Forelimb muscle (tissue), 1 donor: ENCODE measurements at regions not wholly inside any gene's neighbourhood (a gene's known extent, or its start where the extent isn't known, plus 50 kb on each side); places are given as distances from the start of the nearest gene placed in this dataset.
"Not testable (repeated sequence)": the region's sequence is repeated elsewhere in the genome, so short reads cannot be mapped to it uniquely, and the experiment has no call there.

Experiments
- DNase-seq: peaks from one replicate; pipeline ENCODE4 v3.0.0-alpha.2; 2013; ENCODE audit warnings: low read depth

DNA sequence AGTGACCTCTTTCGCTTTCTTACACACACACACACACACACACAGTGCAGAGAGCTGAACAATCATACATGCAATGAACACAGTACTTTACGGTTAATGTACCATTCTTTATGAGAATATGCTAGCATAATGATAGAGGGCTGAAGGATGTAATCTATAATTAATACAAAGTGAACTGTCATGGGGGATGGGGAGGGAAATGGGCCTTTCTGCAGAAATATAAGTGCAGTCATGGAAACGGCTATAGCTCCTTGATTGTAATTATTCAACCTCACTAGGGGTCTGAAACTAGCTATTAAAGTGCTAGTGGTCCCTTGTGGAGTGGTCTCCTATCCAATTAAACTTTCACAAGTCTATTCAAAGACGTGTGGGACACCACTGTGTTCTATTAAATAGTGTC, 443.2 kb upstream of the FOXG1 start:
- DNase-seq: no peak

DNA sequence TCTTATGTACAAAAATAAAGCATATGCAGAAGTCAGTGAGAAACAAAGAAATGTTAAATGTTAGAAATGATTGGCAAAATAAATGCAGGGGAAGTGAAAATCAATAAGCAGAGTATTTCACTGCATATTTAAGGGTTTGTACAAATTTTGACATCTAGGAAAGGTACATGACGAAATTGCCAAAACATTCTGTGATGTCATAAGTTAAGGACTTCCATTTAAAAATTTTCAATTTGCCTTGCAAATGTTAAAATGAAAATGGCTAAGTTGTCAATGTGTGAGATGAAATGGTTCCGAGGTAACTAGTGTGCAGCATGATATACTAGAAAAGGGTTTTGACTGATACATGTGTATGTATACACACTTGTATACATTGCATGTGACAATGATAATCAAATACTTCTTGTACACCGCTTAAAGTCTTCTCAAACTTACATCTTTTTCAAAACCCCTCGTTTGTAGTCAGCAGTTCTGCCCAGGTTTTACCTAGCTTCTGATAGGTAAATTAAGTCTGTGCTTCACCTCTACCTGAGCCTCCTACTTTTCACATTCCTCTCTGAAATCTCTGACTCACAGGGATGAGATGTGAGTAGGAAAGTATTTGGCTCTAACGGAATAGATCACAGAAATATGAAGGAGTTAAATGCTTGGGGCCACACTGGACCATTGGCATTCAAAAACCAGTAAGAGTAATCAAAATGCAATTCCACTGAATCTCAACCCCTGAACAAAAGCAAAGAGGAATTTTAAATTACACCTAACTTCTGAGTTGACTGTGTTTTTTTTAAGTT, 442.4 kb upstream of the FOXG1 start:
- DNase-seq: no peak

DNA sequence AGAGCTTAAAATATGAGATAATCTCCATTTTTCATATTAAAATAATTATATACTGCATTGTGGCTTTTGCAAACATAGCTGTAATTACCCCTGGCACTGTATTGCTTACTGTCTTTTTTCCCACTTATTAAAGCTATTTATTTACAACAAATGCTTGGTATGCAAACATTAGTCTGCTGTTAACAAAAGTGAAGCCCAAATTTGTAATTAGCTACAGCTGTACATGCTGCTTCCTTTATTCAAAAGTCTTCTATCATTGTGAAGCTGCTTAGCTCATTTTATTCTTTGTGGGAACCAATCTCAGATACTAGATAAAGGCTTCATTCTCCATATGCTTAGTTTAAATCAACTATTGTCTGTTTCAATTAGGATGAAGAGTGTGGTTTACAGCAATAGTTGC, 425.8 kb upstream of the FOXG1 start:
- no peak for DNase-seq

- DNase-seq: no peak
These were observed 422.2 kb upstream of the FOXG1 start for GRCh38 chr14:28344381-28344780.

- DNase-seq: no peak
These were observed 417.8 kb upstream of the FOXG1 start for GRCh38 chr14:28348797-28349196.

DNA sequence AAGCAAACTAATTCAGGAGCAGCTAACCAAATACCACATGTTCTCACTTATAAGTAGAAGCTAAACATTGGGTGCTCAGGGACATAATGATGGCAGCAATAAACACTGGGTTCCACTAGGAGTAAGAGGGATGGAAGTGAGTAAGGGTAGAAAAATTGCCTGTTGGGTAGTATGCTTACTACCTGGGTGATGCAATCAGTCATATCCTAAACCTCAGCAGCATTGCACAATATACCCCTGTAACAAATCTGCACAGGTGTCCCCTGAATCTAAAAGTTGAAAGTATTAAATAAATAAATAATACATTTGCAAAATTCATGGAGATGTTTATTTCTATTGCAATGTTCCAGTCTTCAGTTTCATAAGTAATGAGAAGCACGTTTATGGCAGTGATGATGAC, 409.8 kb upstream of the FOXG1 start:
- DNase-seq: no peak

- no peak for DNase-seq
These were observed 405.1 kb upstream of the FOXG1 start for GRCh38 chr14:28361486-28361885.

DNA sequence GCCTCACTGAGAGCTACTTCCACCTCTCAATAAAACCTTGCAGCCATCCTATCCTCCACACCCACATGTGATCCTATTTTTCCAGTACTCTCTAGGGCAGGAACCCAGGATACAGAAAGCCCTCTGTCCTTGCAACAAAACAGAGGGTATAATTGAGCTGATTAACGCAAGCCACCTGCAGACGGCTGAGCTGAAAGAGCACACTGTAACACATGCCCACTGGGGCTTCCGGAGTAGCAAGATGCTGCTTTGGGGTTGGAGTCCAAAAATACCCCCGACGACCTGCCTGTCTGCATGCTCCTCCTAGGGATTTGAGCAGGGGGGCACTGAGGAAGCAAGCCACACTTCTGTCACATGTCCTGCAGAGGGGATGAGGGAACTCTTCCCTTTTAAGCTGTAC, 401.1 kb upstream of the FOXG1 start:
- DNase-seq: no peak

- DNase-seq: no peak
These were observed 392.9 kb upstream of the FOXG1 start for GRCh38 chr14:28373721-28374120.

DNA sequence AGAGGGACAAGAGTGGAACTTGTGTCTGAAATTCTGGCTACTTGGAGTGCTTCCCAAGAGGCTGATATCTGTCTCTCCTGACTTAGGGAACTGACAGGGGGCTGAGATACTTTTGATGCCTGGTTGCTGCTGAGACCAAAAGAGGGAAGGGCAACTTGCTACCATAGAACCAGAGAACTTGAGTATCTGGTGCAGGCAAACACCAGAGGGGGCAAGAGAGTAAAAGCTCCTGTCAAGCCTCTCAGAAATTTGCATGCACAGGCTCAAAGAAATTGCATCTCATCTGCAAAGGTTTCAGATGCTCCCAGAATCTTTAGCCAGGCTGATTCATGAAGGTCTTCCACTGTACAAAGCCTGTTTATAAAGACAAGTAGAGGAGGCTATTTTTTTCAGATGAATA, 391.3 kb upstream of the FOXG1 start:
- no peak for DNase-seq

DNA sequence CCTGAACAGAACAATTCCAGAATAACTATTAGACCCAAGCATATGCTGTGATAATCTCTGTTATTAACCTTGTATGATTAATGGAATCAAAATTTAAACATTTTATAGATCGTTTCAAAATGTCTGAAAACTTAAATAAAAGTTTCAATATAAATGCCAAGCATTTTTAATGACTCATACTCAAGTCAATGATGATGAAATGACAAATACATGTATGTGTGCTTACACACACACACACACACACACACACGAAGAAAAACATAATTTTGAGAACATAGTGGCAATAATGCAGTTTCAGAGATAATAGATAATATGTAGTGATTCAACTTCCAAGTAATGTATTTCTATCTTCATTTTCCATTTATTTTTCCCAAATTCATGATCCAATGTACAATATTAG, 384.9 kb upstream of the FOXG1 start:
- no peak for DNase-seq

- no peak for DNase-seq
These were observed 384.0 kb upstream of the FOXG1 start for GRCh38 chr14:28382444-28383190.

GRCh38 chr14:28398506-28398905, 368.1 kb upstream of the FOXG1 start:
- DNase-seq: no peak

- DNase-seq: not testable (repeated sequence)
These were observed 364.9 kb upstream of the FOXG1 start for GRCh38 chr14:28401705-28402104.

- DNase-seq: no peak
These were observed 360.4 kb upstream of the FOXG1 start for GRCh38 chr14:28406196-28406595.

DNA sequence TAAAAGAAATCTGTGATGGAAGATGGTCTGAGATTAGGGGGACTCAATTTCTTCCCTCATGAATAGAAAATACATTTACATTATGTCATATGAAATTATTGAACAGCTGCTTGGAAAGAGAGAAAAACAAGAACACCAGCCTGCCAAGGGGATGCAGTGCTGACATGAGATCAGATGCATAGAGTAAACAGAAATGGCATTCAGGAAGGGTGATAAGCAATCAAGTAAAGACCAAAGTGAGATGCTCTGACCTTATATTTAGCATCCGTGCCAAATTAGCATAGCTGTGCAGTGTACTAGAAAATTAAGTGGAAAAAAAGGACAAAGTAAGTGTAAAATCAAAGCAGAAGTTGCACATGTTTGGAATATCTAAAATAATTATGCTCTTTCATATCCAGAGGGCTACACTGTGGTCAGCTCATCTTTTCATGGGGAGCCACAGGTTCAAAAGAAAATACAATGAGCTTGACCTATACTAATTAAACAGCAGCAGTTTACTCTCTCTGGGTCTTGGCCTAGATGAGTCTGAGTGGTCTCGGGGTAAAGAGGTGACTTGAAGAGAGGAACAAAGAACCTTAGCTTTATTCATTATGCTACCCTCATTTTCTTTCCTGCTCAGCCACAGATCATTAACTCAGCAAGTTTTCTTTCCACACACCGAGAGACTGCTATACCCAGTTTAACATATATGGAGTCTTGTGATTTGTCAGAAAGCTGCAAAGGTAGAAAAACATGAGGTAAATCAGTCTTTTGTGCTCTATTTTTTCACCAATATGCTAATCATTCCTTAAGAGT, 359.4 kb upstream of the FOXG1 start:
- DNase-seq: no peak

- no peak for DNase-seq
These were observed 358.6 kb upstream of the FOXG1 start for GRCh38 chr14:28407996-28408395.

DNA sequence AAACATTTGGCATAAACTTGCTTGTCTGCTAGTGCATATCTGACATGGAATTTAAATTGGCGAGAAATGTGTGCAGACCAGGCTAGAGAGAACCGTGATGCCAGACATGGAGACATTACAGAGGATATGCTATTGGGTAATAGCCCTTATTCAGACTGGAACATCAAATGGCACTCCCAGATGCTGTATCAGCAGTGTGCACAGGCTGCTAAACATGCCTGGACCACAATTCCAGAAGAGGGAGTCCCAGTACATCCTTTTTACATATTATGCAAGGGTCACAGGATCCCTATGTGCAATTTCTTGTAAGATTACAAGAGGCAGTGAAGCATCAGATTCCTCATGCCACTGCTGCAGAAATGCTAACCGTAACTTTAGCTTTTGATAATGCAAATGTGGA, 354.5 kb upstream of the FOXG1 start:
- DNase-seq: no peak

- no peak for DNase-seq
These were observed 339.6 kb upstream of the FOXG1 start for GRCh38 chr14:28426960-28427359.

- DNase-seq: no peak
These were observed 329.8 kb upstream of the FOXG1 start for GRCh38 chr14:28436821-28437220.

GRCh38 chr14:28461389-28461788, 305.2 kb upstream of the FOXG1 start:
- DNase-seq: no peak

DNA sequence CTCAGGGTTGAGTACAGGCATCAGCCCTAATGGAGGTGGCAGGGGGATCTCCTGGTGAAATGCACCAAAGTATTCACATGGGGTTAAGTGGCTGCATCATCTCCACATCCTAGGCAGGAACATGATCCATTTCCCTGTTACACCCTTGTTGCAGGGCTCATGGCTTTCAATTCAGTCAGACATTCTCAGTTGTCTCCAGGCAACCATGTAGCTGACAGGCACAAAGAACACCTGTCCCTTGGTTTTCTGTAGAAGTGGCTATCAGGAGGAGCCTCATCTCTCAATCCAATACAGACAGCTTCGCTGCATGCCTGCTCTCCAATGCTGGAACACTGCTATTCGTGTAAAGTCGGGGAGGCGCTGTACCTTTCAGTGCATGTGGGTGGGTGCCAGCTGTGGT, 299.0 kb upstream of the FOXG1 start:
- no peak for DNase-seq
